BLaER1 treated with 17β-estradiol and CSF1 and Interleukin-3, amounts not matched to agents 10 nM and 100 nM (cell line): ENCODE measurements at regions not wholly inside any gene's neighbourhood (a gene's known extent, or its start where the extent isn't known, plus 50 kb on each side); places are given as distances from the start of the nearest gene placed in this dataset.

Experiments
- H3K27ac ChIP-seq, 11 experiments: shearing (Covaris generic); formaldehyde crosslinking; 2 replicates each; pipeline ENCODE4 v1.8.1; 2022
- H3K27me3 ChIP-seq, 11 experiments: shearing (Covaris generic); formaldehyde crosslinking; 2 replicates each; pipeline ENCODE4 v1.8.1; 2022
- H3K36me3 ChIP-seq, 11 experiments: shearing (Covaris generic); formaldehyde crosslinking; 2 replicates each; pipeline ENCODE4 v1.8.1; 2022
- H3K4me1 ChIP-seq, 10 experiments: shearing (Covaris generic); formaldehyde crosslinking; 2 replicates each; pipeline ENCODE4 v1.8.1; 2022
- H3K4me2 ChIP-seq, 11 experiments: shearing (Covaris generic); formaldehyde crosslinking; 2 replicates each; pipeline ENCODE4 v1.8.1; 2022
- H3K4me3 ChIP-seq, 10 experiments: shearing (Covaris generic); formaldehyde crosslinking; 2 replicates each; pipeline ENCODE4 v1.8.1; 2022
- H3K9ac ChIP-seq, 11 experiments: shearing (Covaris generic); formaldehyde crosslinking; 2 replicates each; pipeline ENCODE4 v1.8.1; 2022
- H3K9me3 ChIP-seq, 11 experiments: shearing (Covaris generic); formaldehyde crosslinking; replicated peaks in 1 of 11; 2 replicates each; pipeline ENCODE4 v1.8.1; 2022
- H4K20me1 ChIP-seq, 11 experiments: shearing (Covaris generic); formaldehyde crosslinking; 2 replicates each; pipeline ENCODE4 v1.8.1; 2022
- Cebpa-rat ChIP-seq, 11 experiments: shearing (Covaris generic); IDR thresholded peaks; 2 replicates each; pipeline ENCODE4 v1.8.1; 2022

GRCh38 chr13:78777396-78777795 is 118.4 kb upstream of the OBI1 start:
- no peak for TF ChIP-seq Cebpa-rat (IDR thresholded peaks at IDR 0.05)
- Histone ChIP-seq H3K27ac (no peak overlapping the region), H4K20me1 (no peaks in the 10 kb centered on the region), H3K9me3 (no peaks in the 10 kb centered on the region), H3K4me2 (no peak overlapping the region), H3K36me3 (no peaks in the 10 kb centered on the region), H3K27me3 (no peaks in the 10 kb centered on the region), H3K4me1 (0 out of 20 replicates have a peak, but pooled peaks cover 0 to 4% (median 0%) of the 10 kb centered on the region in 10 experiments), H3K9ac (no peak overlapping the region), H3K4me3 (no peak overlapping the region)

GRCh38 chr13:78772933-78773332 is 114.0 kb upstream of the OBI1 start:
- Histone ChIP-seq H4K20me1 (no peaks in the 10 kb centered on the region), H3K36me3 (no peaks in the 10 kb centered on the region), H3K27me3 (no peaks in the 10 kb centered on the region), H3K9ac (no peak overlapping the region), H3K4me3 (no peak overlapping the region), H3K4me1 (peaks cover 0 to 21% (median 0%) of the 10 kb centered on the region in 10 experiments; a peak in 6 of 20 replicates), H3K9me3 (no peaks in the 10 kb centered on the region), H3K27ac (no peak overlapping the region), H3K4me2 (no peak overlapping the region)
- no peak for TF ChIP-seq Cebpa-rat (IDR thresholded peaks at IDR 0.05)

GRCh38 chr13:78770601-78771000 is 111.6 kb upstream of the OBI1 start:
- Histone ChIP-seq H3K9me3 (no peaks in the 10 kb centered on the region), H4K20me1 (no peaks in the 10 kb centered on the region), H3K36me3 (no peaks in the 10 kb centered on the region), H3K4me2 (peak overlapping the region in 3 of 11 experiments; percentile 24 to 63 (median 48); a peak in 4 of 22 replicates), H3K4me1 (peaks cover 0 to 21% (median 0%) of the 10 kb centered on the region in 10 experiments; a peak in 6 of 20 replicates), H3K4me3 (no peak overlapping the region), H3K27ac (peak overlapping the region in 3 of 11 experiments; percentile 31 to 51 (median 45); a peak in 5 of 22 replicates), H3K9ac (no peak overlapping the region), H3K27me3 (no peaks in the 10 kb centered on the region)
- TF ChIP-seq Cebpa-rat (IDR thresholded peaks at IDR 0.05), result no peak

DNA sequence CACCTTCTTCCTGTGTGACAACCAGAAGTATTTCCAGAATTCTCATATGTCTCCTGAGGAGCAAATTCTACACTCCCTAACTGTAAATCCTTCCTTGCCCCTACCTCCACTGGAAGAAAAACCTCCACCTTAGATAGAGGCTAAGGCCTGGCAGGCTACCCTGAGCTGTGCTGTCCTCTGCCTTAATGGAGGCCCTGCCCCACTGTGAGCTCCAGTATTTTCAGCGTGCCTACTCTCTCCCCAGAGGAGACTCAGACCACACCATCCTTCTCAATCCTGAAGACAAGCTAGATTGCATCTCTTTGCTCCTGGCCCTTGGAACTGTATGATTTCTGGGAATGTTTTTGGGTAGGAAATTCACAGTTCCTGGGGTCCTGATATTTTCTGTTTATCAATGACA is 110.0 kb upstream of the OBI1 start:
- Histone ChIP-seq H3K9ac (no peak overlapping the region), H4K20me1 (no peaks in the 10 kb centered on the region), H3K4me1 (peaks cover 0 to 21% (median 0%) of the 10 kb centered on the region in 10 experiments; a peak in 6 of 20 replicates)

GRCh38 chr13:78764665-78765064 is 105.7 kb upstream of the OBI1 start:
- H3K4me1 ChIP-seq, result peaks cover 0 to under 1% (median 0%) of the 10 kb centered on the region in 10 experiments; a peak in 4 of 20 replicates

More for the DNA sequence above, 110.0 kb upstream of the OBI1 start:
- Histone ChIP-seq H3K27me3 (no peaks in the 10 kb centered on the region), H3K27ac (no peak overlapping the region), H3K4me3 (no peak overlapping the region), H3K36me3 (no peaks in the 10 kb centered on the region), H3K9me3 (no peaks in the 10 kb centered on the region), H3K4me2 (no peak overlapping the region)
- TF ChIP-seq Cebpa-rat (IDR thresholded peaks at IDR 0.05), result no peak

GRCh38 chr13:78762825-78763224 is 103.9 kb upstream of the OBI1 start:
- H3K4me1 ChIP-seq, result no peaks in the 10 kb centered on the region
- H3K36me3 ChIP-seq, result no peaks in the 10 kb centered on the region
- no peak for TF ChIP-seq Cebpa-rat (IDR thresholded peaks at IDR 0.05)
- no peak overlapping the region for H3K27ac ChIP-seq
- H3K9me3 ChIP-seq, result no peaks in the 10 kb centered on the region
- no peaks in the 10 kb centered on the region for H3K27me3 ChIP-seq
- H3K9ac ChIP-seq, result no peak overlapping the region
- H3K4me2 ChIP-seq, result no peak overlapping the region
- H4K20me1 ChIP-seq, result no peaks in the 10 kb centered on the region
- no peak overlapping the region for H3K4me3 ChIP-seq

More at GRCh38 chr13:78764665-78765064, 105.7 kb upstream of the OBI1 start:
- no peaks in the 10 kb centered on the region for H3K36me3 ChIP-seq
- no peak overlapping the region for H3K4me3 ChIP-seq
- no peaks in the 10 kb centered on the region for H3K27me3 ChIP-seq
- H3K4me2 ChIP-seq, result no peak overlapping the region
- H3K27ac ChIP-seq, result no peak overlapping the region
- TF ChIP-seq Cebpa-rat (IDR thresholded peaks at IDR 0.05), result no peak
- no peaks in the 10 kb centered on the region for H4K20me1 ChIP-seq
- H3K9ac ChIP-seq, result no peak overlapping the region
- H3K9me3 ChIP-seq, result no peaks in the 10 kb centered on the region

DNA sequence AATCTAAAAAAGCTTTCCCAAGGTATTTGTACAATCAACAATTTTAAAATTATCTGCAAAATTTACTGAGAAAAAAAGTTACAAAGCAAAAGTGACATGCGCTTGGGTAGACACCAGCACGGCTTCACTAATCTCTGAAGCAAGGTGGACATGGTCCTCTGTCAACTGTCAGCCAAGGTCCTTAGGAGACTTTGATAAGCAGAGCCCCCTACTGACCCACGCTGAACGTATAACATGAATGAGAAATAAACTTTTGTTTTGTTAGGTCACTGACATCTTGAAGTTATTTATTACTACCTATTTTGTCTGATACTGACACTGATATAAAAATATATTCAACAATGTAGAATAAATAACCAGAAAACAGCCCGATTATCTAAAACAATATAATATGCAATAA is 100.7 kb upstream of the OBI1 start:
- Histone ChIP-seq H4K20me1 (no peaks in the 10 kb centered on the region), H3K4me3 (no peak overlapping the region), H3K4me2 (no peak overlapping the region), H3K27ac (no peak overlapping the region), H3K9ac (no peak overlapping the region), H3K9me3 (no peaks in the 10 kb centered on the region), H3K4me1 (no peaks in the 10 kb centered on the region), H3K36me3 (no peaks in the 10 kb centered on the region), H3K27me3 (no peaks in the 10 kb centered on the region)
- TF ChIP-seq Cebpa-rat (IDR thresholded peaks at IDR 0.05), result no peak

DNA sequence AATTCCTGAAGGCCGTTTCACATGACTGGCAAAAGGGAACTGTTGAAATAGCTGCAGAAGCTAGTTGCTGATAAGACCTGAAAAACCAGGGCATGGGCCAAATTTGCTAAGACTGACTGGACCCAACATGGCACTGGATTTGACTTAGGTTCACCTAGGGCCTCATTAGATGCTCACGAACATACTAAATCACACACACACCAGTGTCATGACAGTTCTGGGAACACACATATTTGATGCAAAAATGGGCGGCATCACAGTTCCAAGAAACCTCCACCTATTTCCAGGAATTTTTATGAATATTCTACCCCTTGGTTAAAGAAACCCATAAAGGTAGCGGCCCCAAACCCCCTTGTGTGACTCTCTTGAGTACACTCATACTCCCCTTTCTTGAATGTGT is 99.6 kb upstream of the OBI1 start:
- H3K9me3 ChIP-seq, result no peaks in the 10 kb centered on the region
- TF ChIP-seq Cebpa-rat (IDR thresholded peaks at IDR 0.05), result no peak
- H3K27ac ChIP-seq, result no peak overlapping the region
- no peaks in the 10 kb centered on the region for H3K27me3 ChIP-seq
- no peak overlapping the region for H3K4me2 ChIP-seq
- no peak overlapping the region for H3K4me3 ChIP-seq
- no peak overlapping the region for H3K9ac ChIP-seq
- no peaks in the 10 kb centered on the region for H3K4me1 ChIP-seq
- H4K20me1 ChIP-seq, result no peaks in the 10 kb centered on the region
- no peaks in the 10 kb centered on the region for H3K36me3 ChIP-seq

DNA sequence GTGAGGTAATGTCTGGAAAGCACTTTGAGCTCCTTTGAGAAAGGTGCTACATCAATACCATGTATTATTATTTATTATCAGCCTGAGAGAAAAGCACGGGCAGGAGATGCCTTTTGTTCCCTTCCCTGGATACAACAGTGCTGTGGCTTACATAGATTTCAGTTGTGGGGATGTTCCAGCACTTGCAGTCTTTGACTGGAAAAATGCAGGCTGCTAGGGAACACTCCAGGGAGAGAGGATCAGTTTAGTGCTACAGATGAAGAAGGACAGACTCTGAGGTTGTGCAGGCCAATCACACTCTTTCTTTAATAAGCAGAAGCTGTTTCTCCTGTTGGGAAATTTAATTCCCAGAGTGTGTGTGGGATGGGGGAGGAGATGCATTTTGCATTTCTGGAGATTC is 94.5 kb upstream of the OBI1 start:
- H3K27ac ChIP-seq, result no peak overlapping the region
- H3K4me2 ChIP-seq, result no peak overlapping the region
- H3K27me3 ChIP-seq, result no peaks in the 10 kb centered on the region
- H4K20me1 ChIP-seq, result no peaks in the 10 kb centered on the region
- H3K9me3 ChIP-seq, result no peaks in the 10 kb centered on the region
- no peak overlapping the region for H3K4me3 ChIP-seq
- no peak overlapping the region for H3K9ac ChIP-seq
- no peaks in the 10 kb centered on the region for H3K36me3 ChIP-seq
- H3K4me1 ChIP-seq, result no peaks in the 10 kb centered on the region
- TF ChIP-seq Cebpa-rat (IDR thresholded peaks at IDR 0.05), result no peak

DNA sequence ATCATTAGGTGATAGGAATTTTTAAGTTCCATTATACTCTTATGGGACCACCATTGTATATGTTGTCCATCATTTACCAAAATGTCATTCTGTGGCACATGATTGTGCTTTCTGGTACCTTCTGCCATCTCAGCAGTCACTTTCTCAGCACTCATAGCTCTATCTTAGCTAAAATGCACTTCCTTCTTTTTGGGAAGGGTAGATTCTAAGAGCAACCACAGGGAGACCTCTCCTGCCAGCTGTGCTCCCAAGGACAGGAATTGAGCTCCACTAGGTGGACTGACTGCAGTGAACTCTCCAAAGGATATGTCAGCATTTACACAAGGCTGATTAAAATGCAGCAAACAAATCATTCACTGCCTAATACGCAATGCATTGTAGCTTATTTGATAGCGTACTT is 91.8 kb upstream of the OBI1 start:
- no peaks in the 10 kb centered on the region for H3K4me1 ChIP-seq
- H3K9me3 ChIP-seq, result no peaks in the 10 kb centered on the region
- no peak for TF ChIP-seq Cebpa-rat (IDR thresholded peaks at IDR 0.05)

More for the DNA sequence above, 91.8 kb upstream of the OBI1 start:
- Histone ChIP-seq H3K27ac (no peak overlapping the region), H3K36me3 (no peaks in the 10 kb centered on the region), H4K20me1 (no peaks in the 10 kb centered on the region), H3K4me3 (no peak overlapping the region), H3K27me3 (no peaks in the 10 kb centered on the region), H3K4me2 (no peak overlapping the region), H3K9ac (no peak overlapping the region)
